SU-DHL-6 (cell line): ENCODE measurements at regions not wholly inside any gene's neighbourhood (a gene's known extent, or its start where the extent isn't known, plus 50 kb on each side); places are given as distances from the start of the nearest gene placed in this dataset.
"Not testable (repeated sequence)": the region's sequence is repeated elsewhere in the genome, so short reads cannot be mapped to it uniquely, and the experiment has no call there.

Experiments
- H2AFZ ChIP-seq: fragments of 200-600 bp; sonication (generic); 2 replicates; pipeline ENCODE4 v1.6.1; 2014; ENCODE audit warnings: low read depth, mild to moderate bottlenecking, moderate library complexity, mixed read lengths, antibody characterized with exemption, low read length; ENCODE audit not compliant: severe bottlenecking
- H3F3A ChIP-seq: fragments of 200-600 bp; shearing (Covaris generic); 2 replicates; pipeline ENCODE4 v1.6.0; 2016; ENCODE audit warnings: antibody characterized with exemption, mild to moderate bottlenecking; ENCODE audit not compliant: insufficient read depth
- H3K27ac ChIP-seq: fragments of 200-600 bp; sonication (generic); 2 replicates; pipeline ENCODE4 v1.5.1; 2016; ENCODE audit warnings: low read depth, mild to moderate bottlenecking, low read length, moderate library complexity, mixed read lengths
- H3K27me3 ChIP-seq: fragments of 200-600 bp; sonication (generic), shearing (Covaris generic); 2 replicates; pipeline ENCODE4 v1.6.0; 2014; ENCODE audit warnings: mild to moderate bottlenecking, low read length
- H3K36me3 ChIP-seq: fragments of 200-600 bp; sonication (generic); 2 replicates; pipeline ENCODE4 v1.6.1; 2014; ENCODE audit warnings: mild to moderate bottlenecking, low read length, mixed read lengths
- H3K4me2 ChIP-seq: fragments of 300-600, 200-600 bp; shearing (Covaris generic), sonication (generic); 2 replicates; pipeline ENCODE4 v1.6.0; 2014; ENCODE audit warnings: low read length, low read depth, mild to moderate bottlenecking; ENCODE audit not compliant: poor library complexity, severe bottlenecking
- H3K4me3 ChIP-seq: fragments of 200-600 bp; sonication (generic); 2 replicates; pipeline ENCODE4 v1.5.1; 2014; ENCODE audit warnings: antibody characterized with exemption, low read length, mild to moderate bottlenecking, mixed read lengths; ENCODE audit not compliant: insufficient read depth, poor library complexity, severe bottlenecking
- H3K79me2 ChIP-seq: fragments of 200-600 bp; sonication (generic); 2 replicates; pipeline ENCODE4 v1.6.1; 2014; ENCODE audit warnings: mild to moderate bottlenecking, low read length, moderate library complexity; ENCODE audit not compliant: insufficient read depth
- H3K9ac ChIP-seq: fragments of 200-600 bp; sonication (generic); 2 replicates; pipeline ENCODE4 v1.7.0; 2014; ENCODE audit warnings: mild to moderate bottlenecking, low read length
- H3K9me2 ChIP-seq: fragments of 200-600 bp; sonication (generic); replicated peaks from 2 replicates; pipeline ENCODE4 v1.6.1; 2014; ENCODE audit warnings: low read length; ENCODE audit not compliant: insufficient read depth
- H3K9me3 ChIP-seq: fragments of 200-600 bp; sonication (generic); 2 replicates; pipeline ENCODE4 v1.6.1; 2014; ENCODE audit warnings: low read length, mixed read lengths; ENCODE audit not compliant: insufficient read depth
- H4K20me1 ChIP-seq: fragments of 200-600 bp; sonication (generic); 2 replicates; pipeline ENCODE4 v1.6.1; 2014; ENCODE audit warnings: low read depth, mild to moderate bottlenecking, antibody characterized with exemption, low read length, moderate library complexity, mixed read lengths
- EZH2phosphoT487 ChIP-seq: fragments of 200-600 bp; sonication (generic), shearing (Covaris generic); conservative IDR thresholded peaks from 2 replicates; pipeline ENCODE4 v1.6.1; 2018; ENCODE audit warnings: mild to moderate bottlenecking, antibody characterized with exemption, low read length, moderate library complexity, mixed read lengths
- TF ChIP-seq, protein P1 (sequence below): fragments of 200-600 bp; sonication (generic); IDR thresholded peaks from one replicate; pipeline ENCODE4 v1.5.1; 2017; ENCODE audit warnings: antibody characterized with exemption, mild to moderate bottlenecking, low read length, moderate library complexity; ENCODE audit not compliant: insufficient read depth, poor library complexity, severe bottlenecking

DNA sequence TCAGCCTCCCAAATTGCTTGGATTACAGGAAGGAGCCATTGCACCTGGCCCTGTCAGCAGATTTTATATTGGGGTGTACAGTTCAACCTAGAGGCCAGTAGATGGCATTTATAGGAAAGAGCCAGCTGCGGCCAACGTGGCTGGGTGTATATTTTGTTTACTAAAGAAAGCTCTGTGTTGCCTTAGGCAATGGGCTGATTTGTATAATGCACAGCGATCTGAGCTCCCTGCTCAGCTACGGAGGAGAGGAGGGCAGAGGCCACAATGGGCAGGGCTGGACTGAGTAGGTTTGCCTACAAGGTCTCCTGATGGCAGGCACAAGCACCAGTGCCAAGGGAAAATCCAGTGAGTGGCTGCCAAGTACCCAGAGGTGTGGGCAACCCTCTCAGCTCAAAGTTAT lies 282.4 kb downstream of the ARPP21 start:
- Histone ChIP-seq H3K4me2 (no peak overlapping the region), H2AFZ (no peak overlapping the region), H3K79me2 (no peaks in the 10 kb centered on the region), H3K4me3 (no peak overlapping the region), H3K27me3 (no peaks in the 10 kb centered on the region), H4K20me1 (no peaks in the 10 kb centered on the region), H3K9ac (no peak overlapping the region), H3K36me3 (no peaks in the 10 kb centered on the region), H3F3A (no peaks in the 10 kb centered on the region), H3K27ac (no peak overlapping the region), H3K9me3 (no peaks in the 10 kb centered on the region), H3K9me2 (no peaks in the 10 kb centered on the region)
- no peak for TF ChIP-seq EZH2phosphoT487
- TF ChIP-seq, protein P1, sequence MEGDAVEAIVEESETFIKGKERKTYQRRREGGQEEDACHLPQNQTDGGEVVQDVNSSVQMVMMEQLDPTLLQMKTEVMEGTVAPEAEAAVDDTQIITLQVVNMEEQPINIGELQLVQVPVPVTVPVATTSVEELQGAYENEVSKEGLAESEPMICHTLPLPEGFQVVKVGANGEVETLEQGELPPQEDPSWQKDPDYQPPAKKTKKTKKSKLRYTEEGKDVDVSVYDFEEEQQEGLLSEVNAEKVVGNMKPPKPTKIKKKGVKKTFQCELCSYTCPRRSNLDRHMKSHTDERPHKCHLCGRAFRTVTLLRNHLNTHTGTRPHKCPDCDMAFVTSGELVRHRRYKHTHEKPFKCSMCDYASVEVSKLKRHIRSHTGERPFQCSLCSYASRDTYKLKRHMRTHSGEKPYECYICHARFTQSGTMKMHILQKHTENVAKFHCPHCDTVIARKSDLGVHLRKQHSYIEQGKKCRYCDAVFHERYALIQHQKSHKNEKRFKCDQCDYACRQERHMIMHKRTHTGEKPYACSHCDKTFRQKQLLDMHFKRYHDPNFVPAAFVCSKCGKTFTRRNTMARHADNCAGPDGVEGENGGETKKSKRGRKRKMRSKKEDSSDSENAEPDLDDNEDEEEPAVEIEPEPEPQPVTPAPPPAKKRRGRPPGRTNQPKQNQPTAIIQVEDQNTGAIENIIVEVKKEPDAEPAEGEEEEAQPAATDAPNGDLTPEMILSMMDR, result no peak

DNA sequence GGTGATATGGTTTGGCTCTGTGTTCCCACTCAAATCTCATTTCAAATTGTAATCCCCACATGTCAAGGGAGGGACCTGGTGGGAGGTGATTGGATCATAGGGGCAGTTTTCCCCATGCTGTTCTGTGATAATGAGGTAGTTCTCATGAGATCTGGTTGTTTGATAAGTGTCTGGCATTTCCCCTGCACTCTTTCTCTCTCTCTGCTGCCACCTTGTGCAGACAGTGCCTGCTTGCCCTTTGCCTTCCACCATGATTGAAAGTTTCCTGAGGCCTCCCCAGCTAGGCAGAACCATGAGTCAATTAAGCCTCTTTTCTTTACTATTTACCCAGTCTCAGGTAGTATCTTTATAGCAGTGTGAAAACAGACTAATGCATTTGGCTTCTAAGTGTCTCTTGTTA lies 284.7 kb downstream of the ARPP21 start:
- H3K4me2 ChIP-seq, H3K27me3 ChIP-seq, H4K20me1 ChIP-seq, H3K79me2 ChIP-seq, H3K27ac ChIP-seq, H3K9me3 ChIP-seq, H3F3A ChIP-seq, H3K36me3 ChIP-seq, H3K9ac ChIP-seq, H3K4me3 ChIP-seq, H3K9me2 ChIP-seq: not testable (repeated sequence)
- TF ChIP-seq, protein P1, result peak; percentile 30
- peak overlapping the region; percentile 25 for H2AFZ ChIP-seq

DNA sequence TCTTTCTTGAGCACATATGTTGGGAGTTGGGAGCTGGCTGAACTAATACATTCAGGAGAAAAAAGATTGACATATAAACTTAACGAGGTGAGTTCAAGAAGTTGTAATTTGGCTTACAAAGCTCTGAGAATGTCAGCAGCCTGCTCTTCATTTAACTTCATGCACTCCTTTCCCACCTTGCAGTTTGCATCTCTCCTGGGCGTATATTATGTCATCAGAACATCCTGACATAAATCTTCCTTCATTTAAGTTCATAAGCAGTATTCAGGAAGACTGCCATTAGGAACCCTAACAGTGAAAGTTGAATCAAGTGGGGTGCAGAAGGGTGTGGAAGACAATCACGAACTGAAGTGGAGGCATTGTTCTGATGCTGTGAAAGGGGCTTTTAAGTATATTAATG lies 288.1 kb downstream of the ARPP21 start:
- Histone ChIP-seq H3K79me2 (no peaks in the 10 kb centered on the region), H3K9me3 (no peaks in the 10 kb centered on the region), H3K4me2 (no peak overlapping the region), H3K27me3 (no peaks in the 10 kb centered on the region), H3K4me3 (no peak overlapping the region), H2AFZ (no peak overlapping the region), H3K36me3 (no peaks in the 10 kb centered on the region), H4K20me1 (no peaks in the 10 kb centered on the region), H3K27ac (no peak overlapping the region), H3K9ac (no peak overlapping the region), H3K9me2 (no peaks in the 10 kb centered on the region), H3F3A (no peaks in the 10 kb centered on the region)
- TF ChIP-seq, protein P1, result no peak
- no peak for TF ChIP-seq EZH2phosphoT487

DNA sequence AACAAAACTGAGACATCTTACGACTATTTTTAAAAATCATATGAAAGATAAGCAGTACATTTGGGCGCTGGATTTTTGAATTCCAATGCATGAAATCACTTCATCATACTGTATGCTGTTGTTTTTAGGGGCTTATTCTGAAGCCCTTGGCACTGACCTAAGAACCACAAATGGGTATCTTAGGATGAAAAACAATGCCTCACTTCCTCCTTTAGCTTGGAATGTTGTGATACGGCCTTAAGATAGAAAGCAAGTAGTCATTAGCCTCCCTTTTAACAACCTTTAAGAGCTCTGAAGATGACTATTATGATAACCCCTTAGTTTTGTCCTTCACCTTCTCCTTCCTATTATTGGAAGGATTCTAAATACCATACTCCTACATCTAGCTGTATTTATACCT lies 289.8 kb downstream of the ARPP21 start:
- H3K79me2 ChIP-seq, result no peaks in the 10 kb centered on the region

More for the DNA sequence above, 289.8 kb downstream of the ARPP21 start:
- Histone ChIP-seq H3K9me3 (no peaks in the 10 kb centered on the region), H3K9ac (no peak overlapping the region), H4K20me1 (no peaks in the 10 kb centered on the region), H3K36me3 (no peaks in the 10 kb centered on the region), H2AFZ (no peak overlapping the region), H3K9me2 (no peaks in the 10 kb centered on the region), H3K4me2 (no peak overlapping the region), H3K27ac (no peak overlapping the region), H3F3A (no peaks in the 10 kb centered on the region), H3K27me3 (no peaks in the 10 kb centered on the region), H3K4me3 (no peak overlapping the region)
- TF ChIP-seq, protein P1, result no peak
- TF ChIP-seq EZH2phosphoT487, result no peak
